BJ (cell line): ENCODE measurements at regions not wholly inside any gene's neighbourhood (a gene's known extent, or its start where the extent isn't known, plus 50 kb on each side); places are given as distances from the start of the nearest gene placed in this dataset.

Source experiments
- CTCF ChIA-PET: fragments of 350-600 bp; formaldehyde crosslinking; extraction: SDS; loops from one replicate; lab custom pipeline; 2021; ENCODE audit warnings: antibody characterized with exemption, inconsistent platforms; lab: Yijun Ruan, JAX
- POLR2A ChIA-PET: fragments of 300-600 bp; sonication (Branson Sonifier 250); formaldehyde crosslinking; extraction: SDS; loops from one replicate; lab custom pipeline; 2021; ENCODE audit warnings: antibody characterized with exemption; lab: Charles Lee
- DNase-seq: peaks from one replicate; pipeline ENCODE4 v3.0.0-alpha.2; 2011; ENCODE audit warnings: low read depth
- H3K27me3 ChIP-seq: 2 replicates; pipeline ENCODE4 v1.6.0; 2011; ENCODE audit warnings: low read length; ENCODE audit not compliant: control insufficient read depth, insufficient read depth
- H3K36me3 ChIP-seq: 2 replicates; pipeline ENCODE4 v1.5.1; 2011; ENCODE audit warnings: low read length; ENCODE audit not compliant: control insufficient read depth, insufficient read depth
- H3K4me3 ChIP-seq: 2 replicates; pipeline ENCODE4 v1.5.1; 2011; ENCODE audit warnings: low read depth, mild to moderate bottlenecking, control low read depth, low read length
- CTCF ChIP-seq: IDR thresholded peaks from 2 replicates; pipeline ENCODE4 v1.5.1; 2011; ENCODE audit warnings: low read depth, mild to moderate bottlenecking, control low read depth, inconsistent platforms, low read length, moderate library complexity; ENCODE audit not compliant: insufficient read depth

DNA sequence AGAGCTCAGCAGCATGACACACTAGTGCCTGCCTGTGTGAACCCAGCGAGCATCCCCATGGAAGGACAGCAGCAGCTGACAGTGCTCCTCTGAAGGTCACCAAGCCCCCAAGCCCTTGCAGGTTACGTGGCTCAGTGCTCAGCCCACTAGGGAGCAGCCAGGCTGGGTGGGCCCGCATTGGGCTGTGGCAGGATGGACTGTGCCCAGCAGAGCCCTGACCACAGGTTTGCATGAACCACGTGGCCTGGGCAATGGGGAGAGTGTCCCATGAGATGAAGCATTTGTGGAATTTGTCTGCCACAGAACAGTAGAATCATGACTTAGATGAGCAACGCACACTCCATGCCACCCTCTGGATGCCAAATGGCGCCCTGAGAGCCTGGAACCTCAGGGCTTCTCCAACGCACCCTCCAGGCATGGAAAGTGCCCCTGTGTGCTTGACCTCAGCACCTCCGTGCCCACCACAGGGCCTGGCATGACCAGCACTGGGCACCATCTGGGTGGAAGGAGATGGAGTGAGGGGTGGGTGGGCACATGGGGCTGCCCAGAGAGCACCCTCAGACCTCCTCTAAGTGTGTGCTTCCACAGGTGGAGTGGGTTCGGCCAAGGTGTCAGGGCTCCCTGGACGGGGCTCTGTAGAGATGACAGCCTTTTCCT lies 216.1 kb upstream of the RAB6C start:
- CTCF ChIA-PET = no interaction called here
- POLR2A ChIA-PET = no interaction called here
- no peak for TF ChIP-seq CTCF
- Histone ChIP-seq H3K27me3 (no peaks in the 10 kb centered on the region), H3K36me3 (no peaks in the 10 kb centered on the region), H3K4me3 (no peak overlapping the region)
- no peak for DNase-seq

- H3K4me3 ChIP-seq = no peak overlapping the region
- no peak for DNase-seq
- H3K27me3 ChIP-seq = no peaks in the 10 kb centered on the region
- POLR2A ChIA-PET = no interaction called here
- CTCF ChIA-PET = no interaction called here
- TF ChIP-seq CTCF = no peak
- H3K36me3 ChIP-seq = no peaks in the 10 kb centered on the region
Measured at GRCh38 chr2:129763966-129764365, 215.5 kb upstream of the RAB6C start.

- H3K36me3 ChIP-seq = no peaks in the 10 kb centered on the region
- ChIA-PET CTCF (no interaction called here), POLR2A (no interaction called here)
- no peaks in the 10 kb centered on the region for H3K27me3 ChIP-seq
- DNase-seq = no peak
- no peak for TF ChIP-seq CTCF
- H3K4me3 ChIP-seq = no peak overlapping the region
Measured at GRCh38 chr2:129764376-129765325, 214.8 kb upstream of the RAB6C start.

DNA sequence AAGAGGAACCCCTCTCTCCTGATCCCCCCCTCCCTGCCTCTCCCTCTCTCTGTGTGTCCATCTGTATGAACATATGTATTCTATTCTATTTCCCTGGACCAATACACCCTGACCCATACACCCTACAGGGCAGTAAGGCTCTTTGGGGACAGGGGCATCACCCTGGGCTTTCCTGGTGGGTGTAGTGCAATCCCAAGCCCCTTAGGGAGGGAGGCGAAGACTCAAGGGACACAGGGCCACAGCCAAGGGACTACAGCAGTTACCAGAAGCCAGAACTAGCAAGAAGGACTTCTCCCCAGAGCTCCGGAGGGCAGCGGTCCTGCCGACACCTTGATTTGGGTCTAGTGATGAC lies 214.2 kb upstream of the RAB6C start:
- CTCF ChIA-PET = no interaction called here
- POLR2A ChIA-PET = no interaction called here
- Histone ChIP-seq H3K4me3 (no peak overlapping the region), H3K27me3 (no peaks in the 10 kb centered on the region), H3K36me3 (no peaks in the 10 kb centered on the region)
- DNase-seq = no peak
- no peak for TF ChIP-seq CTCF

DNA sequence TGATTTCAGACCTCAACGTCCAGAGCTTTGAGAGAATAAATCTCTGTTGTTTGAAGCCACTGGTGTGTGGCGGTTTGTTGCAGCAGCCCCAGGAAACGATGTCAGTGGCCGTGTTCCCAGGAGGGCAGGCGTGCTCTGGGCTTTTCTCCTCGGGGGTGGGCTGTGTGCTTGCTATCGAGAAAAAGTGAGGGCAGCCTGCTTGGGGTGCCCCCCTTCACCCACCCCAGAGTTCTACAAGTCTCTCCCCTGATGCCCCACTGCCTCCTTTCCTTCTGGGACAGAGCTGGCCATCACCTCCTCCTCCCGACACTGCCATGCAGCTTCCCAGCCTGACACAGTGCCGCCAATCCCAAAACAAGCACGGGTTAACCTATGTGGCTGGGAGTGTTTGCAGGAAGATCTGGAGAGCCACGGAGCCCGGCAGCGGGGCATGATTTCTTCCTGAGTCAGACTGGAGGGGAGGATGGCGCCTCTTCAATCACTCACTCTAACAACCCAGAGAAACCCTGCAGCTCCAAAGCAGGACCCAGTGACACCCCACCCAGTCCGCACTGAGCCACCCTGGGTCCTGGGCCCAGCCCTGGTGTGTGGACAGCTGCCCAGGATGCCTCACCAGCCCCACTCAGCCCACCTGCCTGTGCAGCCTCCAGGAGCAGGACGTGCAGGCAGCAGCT lies 213.7 kb upstream of the RAB6C start:
- ChIA-PET CTCF (no interaction called here), POLR2A (no interaction called here)
- Histone ChIP-seq H3K4me3 (no peak overlapping the region), H3K36me3 (no peaks in the 10 kb centered on the region), H3K27me3 (no peaks in the 10 kb centered on the region)
- TF ChIP-seq CTCF = no peak
- DNase-seq = no peak
